Activated CD8-positive, alpha-beta memory T cell treated with anti-CD3 and anti-CD28 coated beads, Interleukin-2, amount 10 ng/mL, durations not matched to agents 7 days and 5 days (primary cell): ENCODE measurements at regions not wholly inside any gene's neighbourhood (a gene's known extent, or its start where the extent isn't known, plus 50 kb on each side); places are given as distances from the start of the nearest gene placed in this dataset.

ENCODE experiments used
- ATAC-seq: fragments of 150-1000 bp; cut with Tn5 transposase; one replicate; pipeline ENCODE4 v1.10.0; 2021; ENCODE audit warnings: moderate library complexity
- CTCF ChIA-PET: fragments of 350-600 bp; sonication (Branson Sonifier 250); formaldehyde crosslinking; loops from one replicate; lab custom pipeline; 2021; ENCODE audit warnings: antibody characterized with exemption; lab: Charles Lee
- DNase-seq: peaks from one replicate; pipeline ENCODE4 v3.0.0-alpha.2; 2020
- H3K27ac Mint-ChIP-seq: one replicate; pipeline ENCODE4 v1.8.0; 2021; ENCODE audit warnings: mild to moderate bottlenecking, mixed read lengths
- H3K27me3 Mint-ChIP-seq: one replicate; pipeline ENCODE4 v1.8.0; 2021; ENCODE audit warnings: mixed read lengths
- H3K36me3 Mint-ChIP-seq: one replicate; pipeline ENCODE4 v1.8.0; 2021; ENCODE audit warnings: mild to moderate bottlenecking, mixed read lengths
- H3K4me1 Mint-ChIP-seq: one replicate; pipeline ENCODE4 v1.8.0; 2021; ENCODE audit warnings: mixed read lengths
- H3K4me3 Mint-ChIP-seq: one replicate; pipeline ENCODE4 v1.8.0; 2021; ENCODE audit warnings: mild to moderate bottlenecking, moderate library complexity, mixed read lengths
- H3K9me3 Mint-ChIP-seq: one replicate; pipeline ENCODE4 v1.8.0; 2022; ENCODE audit warnings: low read depth, mixed read lengths

DNA sequence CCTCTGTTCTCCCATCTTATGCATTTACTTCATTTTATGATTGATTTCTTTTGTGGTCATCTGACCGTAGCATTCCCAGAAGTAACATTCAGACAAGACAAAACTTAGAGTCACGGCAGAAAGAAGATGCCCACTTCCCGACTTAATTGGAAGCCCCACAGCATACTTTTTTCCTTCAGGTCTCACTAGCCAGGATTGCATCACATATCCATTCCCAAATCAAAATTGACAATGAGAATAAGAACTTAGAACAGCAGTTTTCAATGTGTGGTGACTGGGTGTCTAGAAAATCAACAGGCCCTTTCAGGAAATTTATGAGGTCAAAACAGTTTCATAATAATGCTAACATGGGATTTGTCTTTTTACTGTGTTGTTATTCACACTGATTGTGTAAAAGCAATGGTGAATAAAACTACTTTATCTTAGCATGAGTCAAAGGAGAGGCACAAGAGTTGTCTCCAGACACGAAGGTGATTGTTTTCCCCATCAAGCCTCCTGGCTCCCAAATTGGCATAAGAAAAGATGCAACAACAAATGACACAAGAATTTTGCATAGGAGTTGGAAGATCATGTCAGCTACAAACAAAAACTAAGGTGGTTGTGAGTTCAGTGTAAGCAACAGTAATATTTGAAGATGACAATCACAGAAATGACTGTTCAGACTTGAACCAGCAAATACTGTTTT lies 493.9 kb downstream of the HTR7 start:
- ATAC-seq (no peak), DNase-seq (no peak)
- no peak overlapping the region for H3K27ac Mint-ChIP-seq
- H3K4me3 Mint-ChIP-seq: no peak overlapping the region
- no peaks in the 10 kb centered on the region for H3K9me3 Mint-ChIP-seq
- CTCF ChIA-PET: no interaction called here
- H3K27me3 Mint-ChIP-seq: no peaks in the 10 kb centered on the region
- H3K4me1 Mint-ChIP-seq: no peaks in the 10 kb centered on the region
- H3K36me3 Mint-ChIP-seq: no peaks in the 10 kb centered on the region

- H3K4me3 Mint-ChIP-seq: no peak overlapping the region
- CTCF ChIA-PET: no interaction called here
- H3K9me3 Mint-ChIP-seq: no peaks in the 10 kb centered on the region
- no peaks in the 10 kb centered on the region for H3K27me3 Mint-ChIP-seq
- H3K27ac Mint-ChIP-seq: no peak overlapping the region
- H3K4me1 Mint-ChIP-seq: no peaks in the 10 kb centered on the region
- no peak for ATAC-seq
- DNase-seq: no peak
- no peaks in the 10 kb centered on the region for H3K36me3 Mint-ChIP-seq
These were observed 485.4 kb downstream of the HTR7 start for GRCh38 chr10:90372451-90372850.

DNA sequence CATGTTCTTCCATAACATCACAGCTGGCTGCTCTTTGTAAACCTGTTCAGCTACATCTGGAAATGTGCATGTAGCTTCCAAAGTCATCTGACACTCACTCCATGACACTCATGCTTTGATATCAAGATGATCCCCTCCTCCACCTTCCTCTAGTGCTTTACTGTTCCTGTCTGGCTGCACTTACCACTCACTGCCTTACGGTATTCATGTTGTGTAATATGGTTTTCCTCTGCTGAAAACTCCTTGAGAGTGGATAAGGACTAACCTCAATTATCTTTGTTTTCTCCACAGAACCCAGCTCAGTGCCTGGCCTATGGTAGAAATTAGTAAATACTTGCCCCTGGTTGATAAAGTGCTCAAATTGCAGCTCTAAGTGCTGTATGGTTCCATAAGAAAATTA lies 483.9 kb downstream of the HTR7 start:
- no peak overlapping the region for H3K4me3 Mint-ChIP-seq
- no peaks in the 10 kb centered on the region for H3K27me3 Mint-ChIP-seq
- CTCF ChIA-PET: no interaction called here
- no peaks in the 10 kb centered on the region for H3K36me3 Mint-ChIP-seq
- no peaks in the 10 kb centered on the region for H3K4me1 Mint-ChIP-seq
- H3K9me3 Mint-ChIP-seq: no peaks in the 10 kb centered on the region
- no peak overlapping the region for H3K27ac Mint-ChIP-seq
- DNase-seq (no peak), ATAC-seq (no peak)

GRCh38 chr10:90378524-90379076 lies 479.2 kb downstream of the HTR7 start:
- Mint-ChIP-seq H3K9me3 (no peaks in the 10 kb centered on the region), H3K36me3 (no peaks in the 10 kb centered on the region), H3K4me1 (no peaks in the 10 kb centered on the region), H3K27me3 (no peaks in the 10 kb centered on the region), H3K4me3 (no peak overlapping the region), H3K27ac (no peak overlapping the region)
- ATAC-seq (no peak), DNase-seq (no peak)
- CTCF ChIA-PET: no interaction called here

- Mint-ChIP-seq H3K27ac (no peak overlapping the region), H3K4me1 (no peaks in the 10 kb centered on the region), H3K4me3 (no peak overlapping the region), H3K27me3 (no peaks in the 10 kb centered on the region), H3K9me3 (peaks cover 4% of the 10 kb centered on the region), H3K36me3 (no peaks in the 10 kb centered on the region)
- no peak for ATAC-seq
- CTCF ChIA-PET: no interaction called here
- DNase-seq: no peak
These were observed 476.4 kb downstream of the HTR7 start for GRCh38 chr10:90381468-90381867.

GRCh38 chr10:90389876-90390275 lies 468.0 kb downstream of the HTR7 start:
- Mint-ChIP-seq H3K27ac (no peak overlapping the region), H3K36me3 (no peaks in the 10 kb centered on the region)

DNA sequence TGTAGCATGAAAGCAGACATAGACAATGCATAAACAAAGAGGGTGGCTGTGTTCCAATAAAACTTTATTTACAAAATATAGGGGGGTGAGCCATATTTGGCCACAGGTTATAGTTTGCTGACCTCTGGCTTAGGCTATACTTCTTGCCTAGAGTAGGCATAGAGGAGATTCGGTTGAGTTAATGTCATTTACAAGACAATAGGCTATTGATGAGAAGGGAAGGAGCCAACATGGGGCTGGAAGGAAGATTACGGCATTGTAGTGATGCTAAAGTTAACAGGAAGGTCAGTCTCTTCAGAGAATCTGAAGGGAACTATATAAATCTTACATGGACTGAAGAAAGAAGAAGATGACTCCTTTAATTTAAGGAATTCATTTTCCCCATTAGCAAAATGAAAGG lies 463.5 kb downstream of the HTR7 start:
- Mint-ChIP-seq H3K4me1 (no peaks in the 10 kb centered on the region), H3K27ac (no peak overlapping the region), H3K4me3 (no peak overlapping the region), H3K27me3 (no peaks in the 10 kb centered on the region), H3K9me3 (no peaks in the 10 kb centered on the region), H3K36me3 (no peaks in the 10 kb centered on the region)
- ATAC-seq (no peak), DNase-seq (no peak)
- CTCF ChIA-PET: no interaction called here

More at GRCh38 chr10:90389876-90390275, 468.0 kb downstream of the HTR7 start:
- Mint-ChIP-seq H3K4me3 (no peak overlapping the region), H3K27me3 (no peaks in the 10 kb centered on the region), H3K9me3 (peaks cover 4% of the 10 kb centered on the region), H3K4me1 (no peaks in the 10 kb centered on the region)
- no peak for ATAC-seq
- CTCF ChIA-PET: no interaction called here
- no peak for DNase-seq

GRCh38 chr10:90396721-90397120 lies 461.1 kb downstream of the HTR7 start:
- CTCF ChIA-PET: no interaction called here
- H3K27me3 Mint-ChIP-seq: no peaks in the 10 kb centered on the region
- no peak overlapping the region for H3K4me3 Mint-ChIP-seq
- no peak overlapping the region for H3K27ac Mint-ChIP-seq
- no peaks in the 10 kb centered on the region for H3K36me3 Mint-ChIP-seq
- no peaks in the 10 kb centered on the region for H3K9me3 Mint-ChIP-seq
- DNase-seq (no peak), ATAC-seq (no peak)
- H3K4me1 Mint-ChIP-seq: no peaks in the 10 kb centered on the region

GRCh38 chr10:90398566-90398965 lies 459.3 kb downstream of the HTR7 start:
- Mint-ChIP-seq H3K36me3 (no peaks in the 10 kb centered on the region), H3K4me1 (no peaks in the 10 kb centered on the region), H3K27ac (no peak overlapping the region), H3K4me3 (no peak overlapping the region), H3K27me3 (no peaks in the 10 kb centered on the region), H3K9me3 (no peaks in the 10 kb centered on the region)
- ATAC-seq (no peak), DNase-seq (no peak)
- CTCF ChIA-PET: no interaction called here

DNA sequence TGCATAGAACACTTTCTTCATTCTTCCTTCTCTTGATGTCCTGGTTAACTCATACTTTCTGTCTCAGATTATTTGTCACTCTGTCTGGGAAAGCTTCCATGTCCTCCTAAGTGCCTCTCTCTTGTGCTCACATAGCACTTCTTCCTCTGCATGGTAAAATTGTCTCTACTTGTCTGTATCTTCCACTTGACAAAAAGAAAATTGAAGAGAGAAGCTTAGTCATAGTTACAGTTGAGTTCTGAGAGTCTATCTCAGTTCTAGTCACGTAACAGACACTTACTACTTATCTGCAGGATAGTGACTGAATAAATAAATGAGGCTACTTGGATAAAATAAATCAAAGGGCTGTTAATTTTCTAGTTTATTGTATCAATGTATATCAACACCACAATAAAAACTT lies 458.1 kb downstream of the HTR7 start:
- Mint-ChIP-seq H3K36me3 (no peaks in the 10 kb centered on the region), H3K27me3 (no peaks in the 10 kb centered on the region), H3K9me3 (no peaks in the 10 kb centered on the region), H3K4me3 (no peak overlapping the region), H3K27ac (no peak overlapping the region), H3K4me1 (no peaks in the 10 kb centered on the region)
- CTCF ChIA-PET: no interaction called here
- ATAC-seq (no peak), DNase-seq (no peak)

- H3K27me3 Mint-ChIP-seq: no peaks in the 10 kb centered on the region
- H3K27ac Mint-ChIP-seq: no peak overlapping the region
- no peaks in the 10 kb centered on the region for H3K9me3 Mint-ChIP-seq
- no peak for DNase-seq
- no peak overlapping the region for H3K4me3 Mint-ChIP-seq
- H3K36me3 Mint-ChIP-seq: no peaks in the 10 kb centered on the region
- ATAC-seq: no peak
- H3K4me1 Mint-ChIP-seq: no peaks in the 10 kb centered on the region
- CTCF ChIA-PET: no interaction called here
These were observed 454.4 kb downstream of the HTR7 start for GRCh38 chr10:90403211-90404000.

DNA sequence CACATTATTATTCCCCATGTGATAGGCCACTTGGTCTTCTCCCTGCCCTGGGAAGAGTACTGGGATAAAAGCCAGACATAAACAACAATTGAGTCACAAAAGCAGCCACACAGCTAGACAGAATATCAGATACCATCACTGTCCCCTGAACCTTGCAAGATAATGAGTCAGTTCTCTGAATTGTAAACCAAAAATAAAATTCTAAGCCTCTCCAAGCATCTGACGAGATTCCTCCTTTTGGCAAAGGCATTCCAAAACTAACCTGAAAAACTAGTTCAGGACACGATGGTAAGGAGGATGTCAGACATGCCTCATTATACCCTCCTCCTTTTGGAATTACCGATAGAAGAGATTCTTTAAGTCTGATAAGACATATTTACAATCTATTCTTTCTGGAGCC lies 450.7 kb downstream of the HTR7 start:
- Mint-ChIP-seq H3K27me3 (no peaks in the 10 kb centered on the region), H3K36me3 (no peaks in the 10 kb centered on the region)

GRCh38 chr10:90407851-90408250 lies 450.0 kb downstream of the HTR7 start:
- no peak for DNase-seq
- H3K27me3 Mint-ChIP-seq: no peaks in the 10 kb centered on the region
- no peak overlapping the region for H3K27ac Mint-ChIP-seq
- CTCF ChIA-PET: no interaction called here
- H3K9me3 Mint-ChIP-seq: peaks cover 6% of the 10 kb centered on the region
- H3K4me1 Mint-ChIP-seq: no peaks in the 10 kb centered on the region
- no peaks in the 10 kb centered on the region for H3K36me3 Mint-ChIP-seq
- no peak overlapping the region for H3K4me3 Mint-ChIP-seq
- no peak for ATAC-seq

More for the DNA sequence above, 450.7 kb downstream of the HTR7 start:
- no peak overlapping the region for H3K4me3 Mint-ChIP-seq
- H3K9me3 Mint-ChIP-seq: peaks cover 6% of the 10 kb centered on the region
- no peaks in the 10 kb centered on the region for H3K4me1 Mint-ChIP-seq
- H3K27ac Mint-ChIP-seq: no peak overlapping the region
- ATAC-seq: no peak
- CTCF ChIA-PET: no interaction called here
- DNase-seq: no peak

GRCh38 chr10:90412582-90412981 lies 445.3 kb downstream of the HTR7 start:
- Mint-ChIP-seq H3K27ac (no peak overlapping the region), H3K27me3 (no peaks in the 10 kb centered on the region), H3K4me3 (no peak overlapping the region), H3K9me3 (peaks cover 6% of the 10 kb centered on the region), H3K4me1 (no peaks in the 10 kb centered on the region), H3K36me3 (no peaks in the 10 kb centered on the region)
- CTCF ChIA-PET: no interaction called here
- ATAC-seq (no peak), DNase-seq (no peak)
